Activated CD8-positive, alpha-beta T cell treated with anti-CD3 and anti-CD28 coated beads for 36 hours (primary cell): ENCODE measurements at regions not wholly inside any gene's neighbourhood (a gene's known extent, or its start where the extent isn't known, plus 50 kb on each side); places are given as distances from the start of the nearest gene placed in this dataset.
"Not testable (repeated sequence)": the region's sequence is repeated elsewhere in the genome, so short reads cannot be mapped to it uniquely, and the experiment has no call there.

Source experiments
- ATAC-seq: fragments of 200-7000 bp; cut with Tn5 transposase; one replicate; pipeline ENCODE4 v1.10.0; 2021; ENCODE audit warnings: mild to moderate bottlenecking, moderate library complexity
- CTCF ChIA-PET: fragments of 350-600 bp; sonication (Branson Sonifier 250); formaldehyde crosslinking; loops from one replicate; lab custom pipeline; 2021; ENCODE audit warnings: antibody characterized with exemption; lab: Charles Lee
- POLR2A ChIA-PET: fragments of 350-600 bp; sonication (Branson Sonifier 250); formaldehyde crosslinking; loops from one replicate; lab custom pipeline; 2021; ENCODE audit warnings: antibody characterized with exemption; lab: Charles Lee
- DNase-seq: peaks from one replicate; pipeline ENCODE4 v3.0.0-alpha.2; 2020
- H3K27ac Mint-ChIP-seq: one replicate; pipeline ENCODE4 v1.8.0; 2021; ENCODE audit warnings: mild to moderate bottlenecking, mixed read lengths
- H3K27me3 Mint-ChIP-seq: one replicate; pipeline ENCODE4 v1.8.0; 2021; ENCODE audit warnings: mixed read lengths
- H3K36me3 Mint-ChIP-seq: one replicate; pipeline ENCODE4 v1.8.0; 2021; ENCODE audit warnings: low read depth, mixed read lengths
- H3K4me1 Mint-ChIP-seq: one replicate; pipeline ENCODE4 v1.8.0; 2021; ENCODE audit warnings: low read depth, mixed read lengths
- H3K4me3 Mint-ChIP-seq: one replicate; pipeline ENCODE4 v1.8.0; 2021; ENCODE audit warnings: mild to moderate bottlenecking, moderate library complexity, mixed read lengths
- H3K9me3 Mint-ChIP-seq: one replicate; pipeline ENCODE4 v1.8.0; 2021; ENCODE audit warnings: mixed read lengths
- CTCF ChIP-seq: fragments of 200-600 bp; IDR thresholded peaks from one replicate; pipeline ENCODE4 v1.8.0; 2022; ENCODE audit warnings: antibody characterized with exemption, mild to moderate bottlenecking
- intact Hi-C: fragments of 100-400 bp; cut with micrococcal nuclease; formaldehyde crosslinking; loops from one replicate; pipeline ENCODE4 v1.10.0; 2022

DNA sequence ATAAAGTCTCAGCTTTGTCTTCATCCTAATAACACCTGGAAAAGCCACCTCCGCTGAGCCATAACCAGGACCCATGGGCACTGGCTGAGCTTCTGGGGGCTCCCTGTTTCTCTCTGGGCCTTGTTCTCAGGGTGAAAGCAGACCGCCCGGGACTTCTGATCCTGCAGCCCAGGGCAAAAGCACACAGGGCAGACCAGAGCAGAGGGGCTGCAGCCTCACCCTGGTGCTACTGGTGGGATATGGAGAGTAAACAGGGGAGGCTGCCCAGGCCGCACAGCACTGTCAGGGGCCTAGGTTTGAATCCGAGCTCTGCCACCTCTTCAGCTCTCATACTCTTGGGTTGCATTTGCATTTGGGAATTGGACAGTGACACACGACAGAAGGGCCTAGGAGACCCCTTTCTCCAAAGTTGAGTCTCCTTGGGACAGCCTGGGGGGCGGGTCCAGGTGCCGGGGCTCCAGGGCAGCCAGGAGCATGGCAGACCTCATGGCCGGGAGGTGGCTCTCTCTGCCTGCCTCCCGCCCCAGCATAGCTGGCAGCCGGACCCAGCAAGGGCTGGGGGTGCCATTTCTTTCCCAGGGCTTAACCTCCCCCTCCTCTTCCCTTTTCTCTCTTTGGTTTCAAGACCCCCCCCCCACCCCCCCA is 164.9 kb downstream of the INHBB start:
- no peak overlapping the region for H3K4me3 Mint-ChIP-seq
- no peak for TF ChIP-seq CTCF
- no peaks in the 10 kb centered on the region for H3K27me3 Mint-ChIP-seq
- no peaks in the 10 kb centered on the region for H3K9me3 Mint-ChIP-seq
- H3K36me3 Mint-ChIP-seq, result no peaks in the 10 kb centered on the region
- no peaks in the 10 kb centered on the region for H3K4me1 Mint-ChIP-seq
- ChIA-PET POLR2A (no interaction called here), CTCF (interaction anchor here (1.3 kb wide), 1 partner anchor 10 kb away, joined by 5 read pairs; no protein-coding TSS in a partner anchor)
- DNase-seq, result no peak
- H3K27ac Mint-ChIP-seq, result no peak overlapping the region
- intact Hi-C loops, result no loop called here
- no peak for ATAC-seq

GRCh38 chr2:120511536-120511935 is 165.6 kb downstream of the INHBB start:
- H3K4me3 Mint-ChIP-seq, result no peak overlapping the region
- no peaks in the 10 kb centered on the region for H3K4me1 Mint-ChIP-seq
- no peaks in the 10 kb centered on the region for H3K27me3 Mint-ChIP-seq
- no peaks in the 10 kb centered on the region for H3K9me3 Mint-ChIP-seq
- intact Hi-C loops, result no loop called here
- no peak for TF ChIP-seq CTCF
- H3K27ac Mint-ChIP-seq, result no peak overlapping the region
- ChIA-PET POLR2A (no interaction called here), CTCF (no interaction called here)
- no peak for ATAC-seq
- no peak for DNase-seq
- H3K36me3 Mint-ChIP-seq, result no peaks in the 10 kb centered on the region

DNA sequence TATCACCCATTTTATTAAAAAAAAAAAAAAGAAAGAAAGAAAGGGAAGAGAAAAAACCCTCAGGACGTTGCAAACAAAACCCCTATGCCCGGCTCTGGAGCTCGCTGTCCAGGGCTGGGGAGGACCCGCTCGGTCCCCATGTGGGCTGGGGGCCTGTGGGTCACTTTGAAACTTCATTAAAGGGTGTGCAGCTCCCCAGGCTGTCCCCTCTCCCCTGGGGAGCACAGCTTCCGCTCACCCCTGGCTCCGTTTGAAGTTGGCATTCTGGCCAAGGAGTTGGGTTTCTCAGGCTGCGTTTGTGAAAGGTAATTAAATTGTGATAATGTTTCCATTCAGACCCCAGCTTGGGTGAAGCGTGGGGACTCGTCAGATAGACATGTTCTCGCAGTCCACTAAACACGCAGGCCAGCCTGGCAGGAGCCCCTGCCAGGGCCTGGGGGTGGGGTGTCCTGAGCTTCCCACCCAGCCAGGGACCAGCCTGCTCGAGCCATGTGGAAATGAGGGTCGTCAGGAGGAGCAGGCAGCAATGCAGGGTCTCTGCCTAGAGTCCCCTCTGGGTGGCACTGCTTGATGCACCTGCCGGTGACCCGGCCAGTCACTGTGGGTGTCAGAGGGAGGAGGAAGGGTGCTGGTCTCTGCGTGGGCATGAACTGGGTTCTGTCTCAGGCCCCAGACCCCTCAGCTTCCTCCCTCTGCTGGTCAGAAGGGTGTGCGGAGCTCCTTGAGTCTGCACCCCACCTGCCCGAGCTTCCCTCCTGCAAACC is 166.2 kb downstream of the INHBB start:
- Mint-ChIP-seq H3K36me3 (no peaks in the 10 kb centered on the region), H3K9me3 (no peaks in the 10 kb centered on the region), H3K27me3 (peaks cover 1% of the 10 kb centered on the region), H3K4me3 (no peak overlapping the region), H3K4me1 (no peaks in the 10 kb centered on the region), H3K27ac (no peak overlapping the region)
- DNase-seq, result no peak
- intact Hi-C loops, result no loop called here
- CTCF ChIA-PET, result no interaction called here
- TF ChIP-seq CTCF, result no peak
- no peak for ATAC-seq
- POLR2A ChIA-PET, result no interaction called here

DNA sequence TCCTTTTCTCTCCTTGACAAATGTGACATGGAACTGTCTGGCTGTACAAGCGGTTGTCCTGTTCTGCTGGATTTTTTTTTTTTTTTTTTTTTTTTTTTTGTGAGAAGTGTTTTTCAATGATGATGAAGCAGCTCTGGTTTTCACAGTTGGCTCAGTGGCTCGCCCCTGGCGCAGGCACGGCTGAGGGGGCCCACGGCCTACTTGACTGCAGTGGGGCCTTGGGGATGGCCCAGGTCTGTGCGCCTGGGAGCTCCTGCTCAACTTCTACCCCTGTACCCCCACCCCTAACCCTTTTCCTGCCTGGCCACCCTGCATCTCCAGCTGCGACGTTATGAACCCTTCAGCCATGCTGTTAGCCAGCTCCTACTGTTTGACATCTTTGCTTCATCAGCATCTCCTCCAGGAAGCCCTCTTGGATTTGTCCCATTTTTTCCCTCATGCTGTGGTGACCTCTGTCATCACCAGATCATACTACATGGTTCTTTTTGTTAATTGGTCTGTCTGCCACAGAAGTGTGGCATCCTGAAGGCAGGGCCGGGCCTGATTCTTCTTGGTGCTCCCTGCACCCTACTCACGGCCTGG is 167.9 kb downstream of the INHBB start:
- DNase-seq (no peak), ATAC-seq (no peak)
- Mint-ChIP-seq H3K9me3 (no peaks in the 10 kb centered on the region), H3K36me3 (no peaks in the 10 kb centered on the region), H3K4me1 (no peaks in the 10 kb centered on the region), H3K4me3 (no peak overlapping the region), H3K27ac (no peak overlapping the region), H3K27me3 (peaks cover 3% of the 10 kb centered on the region)
- intact Hi-C loops, result no loop called here
- CTCF ChIA-PET, result no interaction called here
- no peak for TF ChIP-seq CTCF
- POLR2A ChIA-PET, result no interaction called here

DNA sequence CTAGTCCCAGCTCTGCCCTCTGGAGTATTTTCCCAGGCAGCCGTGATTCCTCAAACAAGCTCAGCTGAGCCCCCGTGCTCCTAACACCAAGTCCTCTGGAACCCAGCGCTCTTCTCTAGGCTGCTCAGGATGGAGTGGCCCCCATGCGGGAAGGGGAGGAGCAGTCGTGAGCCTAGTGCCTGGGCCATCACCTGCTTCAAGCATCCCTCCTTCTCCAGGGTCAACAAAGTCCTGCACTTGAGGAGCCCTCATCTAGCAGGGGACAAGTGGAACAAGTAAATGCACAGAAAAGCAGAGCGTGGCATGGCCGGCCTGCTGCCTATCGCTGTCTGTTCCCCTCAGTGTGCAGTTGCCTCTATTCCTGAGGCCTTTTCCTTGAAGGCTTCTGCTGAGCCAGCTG is 168.6 kb downstream of the INHBB start:
- Mint-ChIP-seq H3K27me3 (peaks cover 3% of the 10 kb centered on the region), H3K4me1 (no peaks in the 10 kb centered on the region), H3K4me3 (no peak overlapping the region), H3K36me3 (no peaks in the 10 kb centered on the region), H3K9me3 (no peaks in the 10 kb centered on the region), H3K27ac (no peak overlapping the region)
- DNase-seq (no peak), ATAC-seq (no peak)
- intact Hi-C loops, result no loop called here
- ChIA-PET POLR2A (no interaction called here), CTCF (no interaction called here)
- TF ChIP-seq CTCF, result no peak

DNA sequence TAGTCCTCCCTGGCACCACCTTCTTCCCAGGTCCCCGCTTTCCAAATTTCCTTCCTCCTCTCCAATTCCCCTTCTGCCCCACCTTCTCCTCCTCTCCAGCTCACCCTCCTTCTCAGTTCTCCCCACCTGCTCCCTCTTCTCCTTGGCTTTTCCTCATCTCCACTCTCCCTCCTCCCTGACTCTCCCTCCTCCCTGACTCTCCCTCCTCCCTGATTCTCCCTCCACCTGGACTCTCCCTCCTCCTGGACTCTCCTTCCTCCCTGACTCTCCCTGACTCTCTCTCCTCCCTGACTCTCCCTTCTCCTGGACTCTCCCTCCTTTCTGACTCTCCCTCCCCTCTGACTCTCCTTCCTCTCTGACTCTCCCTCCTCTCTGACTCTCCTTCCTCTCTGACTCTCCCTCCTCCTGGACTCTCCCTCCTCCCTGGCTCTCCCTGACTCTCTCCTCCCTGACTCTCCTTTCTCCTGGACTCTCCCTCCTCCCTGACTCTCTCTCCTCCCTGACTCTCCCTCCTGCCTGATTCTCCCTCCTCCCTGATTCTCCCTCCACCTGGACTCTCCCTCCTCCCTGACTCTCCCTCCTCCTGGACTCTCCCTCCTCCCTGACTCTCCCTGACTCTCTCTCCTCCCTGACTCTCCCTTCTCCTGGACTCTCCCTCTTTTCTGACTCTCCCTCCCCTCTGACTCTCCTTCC is 169.3 kb downstream of the INHBB start:
- CTCF ChIA-PET, H3K36me3 Mint-ChIP-seq, DNase-seq, ATAC-seq, H3K9me3 Mint-ChIP-seq, H3K4me1 Mint-ChIP-seq, H3K27me3 Mint-ChIP-seq, intact Hi-C loops, H3K4me3 Mint-ChIP-seq, H3K27ac Mint-ChIP-seq, POLR2A ChIA-PET: not testable (repeated sequence)
